Globus pallidus (tissue), 1 donor: ENCODE measurements at regions not wholly inside any gene's neighbourhood (a gene's known extent, or its start where the extent isn't known, plus 50 kb on each side); places are given as distances from the start of the nearest gene placed in this dataset.

ENCODE experiments used
- DNase-seq: peaks from one replicate; pipeline ENCODE4 v3.0.0-alpha.2; 2015; ENCODE audit warnings: low spot score

- DNase-seq, result no peak
Observed at GRCh38 chr5:165665735-165666400, 2160.4 kb downstream of the MAT2B start.

GRCh38 chr5:165673499-165673898, 2168.1 kb downstream of the MAT2B start:
- DNase-seq, result no peak

- no peak for DNase-seq
Observed at GRCh38 chr5:165695796-165696195, 2190.4 kb downstream of the MAT2B start.

- DNase-seq, result no peak
Observed at GRCh38 chr5:165705960-165706359, 2200.5 kb downstream of the MAT2B start.

GRCh38 chr5:165712011-165712410, 2206.6 kb downstream of the MAT2B start:
- DNase-seq, result no peak

- DNase-seq, result no peak
Observed at GRCh38 chr5:165714598-165714997, 2209.2 kb downstream of the MAT2B start.

GRCh38 chr5:165720901-165721300, 2215.5 kb downstream of the MAT2B start:
- DNase-seq, result no peak

- DNase-seq, result no peak
Observed at GRCh38 chr5:165722401-165722800, 2217.0 kb downstream of the MAT2B start.

GRCh38 chr5:165723931-165724330, 2218.5 kb downstream of the MAT2B start:
- DNase-seq, result no peak

GRCh38 chr5:165728425-165728824, 2223.0 kb downstream of the MAT2B start:
- no peak for DNase-seq

- no peak for DNase-seq
Observed at GRCh38 chr5:165735388-165735787, 2230.0 kb downstream of the MAT2B start.

GRCh38 chr5:165739079-165739741, 2233.8 kb downstream of the MAT2B start:
- no peak for DNase-seq

GRCh38 chr5:165757791-165758190, 2252.4 kb downstream of the MAT2B start:
- no peak for DNase-seq

- DNase-seq, result no peak
Observed at GRCh38 chr5:165775111-165775510, 2269.7 kb downstream of the MAT2B start.

- no peak for DNase-seq
Observed at GRCh38 chr5:165779505-165779904, 2274.1 kb downstream of the MAT2B start.

GRCh38 chr5:165780901-165781300, 2275.5 kb downstream of the MAT2B start:
- DNase-seq, result no peak

- DNase-seq, result no peak
Observed at GRCh38 chr5:165781738-165782137, 2276.3 kb downstream of the MAT2B start.

- DNase-seq, result no peak
Observed at GRCh38 chr5:165783024-165783423, 2277.6 kb downstream of the MAT2B start.

GRCh38 chr5:165786073-165786472, 2280.7 kb downstream of the MAT2B start:
- no peak for DNase-seq

- DNase-seq, result no peak
Observed at GRCh38 chr5:165795073-165795472, 2289.7 kb downstream of the MAT2B start.

GRCh38 chr5:165805756-165806155, 2300.3 kb downstream of the MAT2B start:
- no peak for DNase-seq

- DNase-seq, result no peak
Observed at GRCh38 chr5:165808335-165808734, 2302.9 kb downstream of the MAT2B start.

- DNase-seq, result no peak
Observed at GRCh38 chr5:165809914-165810313, 2304.5 kb downstream of the MAT2B start.

GRCh38 chr5:165829504-165829903, 2324.1 kb downstream of the MAT2B start:
- no peak for DNase-seq
